Fibroblast of skin of abdomen (primary cell): ENCODE measurements at regions not wholly inside any gene's neighbourhood (a gene's known extent, or its start where the extent isn't known, plus 50 kb on each side); places are given as distances from the start of the nearest gene placed in this dataset.

ENCODE experiments used
- DNase-seq: peaks from one replicate; pipeline ENCODE4 v3.0.0-alpha.2; 2013

GRCh38 chr6:2454180-2454579 lies 208.8 kb upstream of the GMDS start:
- DNase-seq: peak; percentile 58

GRCh38 chr6:2450546-2450945 lies 205.1 kb upstream of the GMDS start:
- no peak for DNase-seq

GRCh38 chr6:2449572-2449940 lies 204.2 kb upstream of the GMDS start:
- DNase-seq: no peak

- DNase-seq: peak; percentile 86
Measured at GRCh38 chr6:2448826-2449571, 203.6 kb upstream of the GMDS start.

GRCh38 chr6:2447931-2448330 lies 202.5 kb upstream of the GMDS start:
- DNase-seq: no peak

- no peak for DNase-seq
Measured at GRCh38 chr6:2447318-2447920, 202.0 kb upstream of the GMDS start.

- DNase-seq: no peak
Measured at GRCh38 chr6:2441601-2442475, 196.4 kb upstream of the GMDS start.

- no peak for DNase-seq
Measured at GRCh38 chr6:2440516-2440915, 195.1 kb upstream of the GMDS start.

- no peak for DNase-seq
Measured at GRCh38 chr6:2439632-2440031, 194.2 kb upstream of the GMDS start.

GRCh38 chr6:2439082-2439481 lies 193.7 kb upstream of the GMDS start:
- DNase-seq: no peak

GRCh38 chr6:2436410-2437154 lies 191.2 kb upstream of the GMDS start:
- no peak for DNase-seq

- DNase-seq: no peak
Measured at GRCh38 chr6:2435323-2435722, 189.9 kb upstream of the GMDS start.

- DNase-seq: no peak
Measured at GRCh38 chr6:2434912-2435311, 189.5 kb upstream of the GMDS start.

GRCh38 chr6:2434116-2434515 lies 188.7 kb upstream of the GMDS start:
- DNase-seq: no peak

- no peak for DNase-seq
Measured at GRCh38 chr6:2433711-2434110, 188.3 kb upstream of the GMDS start.

- peak; percentile 17 for DNase-seq
Measured at GRCh38 chr6:2433266-2433665, 187.9 kb upstream of the GMDS start.

GRCh38 chr6:2432292-2432691 lies 186.9 kb upstream of the GMDS start:
- DNase-seq: peak; percentile 96

GRCh38 chr6:2430612-2431011 lies 185.2 kb upstream of the GMDS start:
- no peak for DNase-seq

GRCh38 chr6:2429460-2429859 lies 184.1 kb upstream of the GMDS start:
- DNase-seq: peak; percentile 27

GRCh38 chr6:2429032-2429431 lies 183.6 kb upstream of the GMDS start:
- no peak for DNase-seq

- peak; percentile 78 for DNase-seq
Measured at GRCh38 chr6:2426561-2427340, 181.3 kb upstream of the GMDS start.

- no peak for DNase-seq
Measured at GRCh38 chr6:2416128-2416712, 170.8 kb upstream of the GMDS start.
